Chondrocyte (in vitro differentiated cells): ENCODE measurements at regions not wholly inside any gene's neighbourhood (a gene's known extent, or its start where the extent isn't known, plus 50 kb on each side); places are given as distances from the start of the nearest gene placed in this dataset.

Source experiments
- DNase-seq: peaks from one replicate; pipeline ENCODE4 v3.0.0; 2021; ENCODE audit warnings: mixed read lengths, low spot score
- H3K27ac Mint-ChIP-seq: one replicate; pipeline ENCODE4 v1.8.0; 2021; ENCODE audit warnings: mild to moderate bottlenecking, moderate library complexity, mixed read lengths; ENCODE audit not compliant: unreplicated experiment
- H3K27me3 Mint-ChIP-seq: 2 replicates; pipeline ENCODE4 v1.8.0; 2021; ENCODE audit warnings: low read depth, mixed read lengths
- H3K36me3 Mint-ChIP-seq: 2 replicates; pipeline ENCODE4 v1.8.0; 2021; ENCODE audit warnings: low read depth, mixed read lengths
- H3K4me1 Mint-ChIP-seq: 2 replicates; pipeline ENCODE4 v1.8.0; 2021; ENCODE audit warnings: low read depth, mild to moderate bottlenecking, mixed read lengths
- H3K4me3 Mint-ChIP-seq: one replicate; pipeline ENCODE4 v1.8.0; 2021; ENCODE audit warnings: mild to moderate bottlenecking, moderate library complexity, mixed read lengths; ENCODE audit not compliant: unreplicated experiment
- H3K9me3 Mint-ChIP-seq: 2 replicates; pipeline ENCODE4 v1.8.0; 2021; ENCODE audit warnings: low read depth, mixed read lengths
- CTCF ChIP-seq: fragments of 200-600 bp; sonication (generic); IDR thresholded peaks from 2 replicates; pipeline ENCODE4 v1.5.0; 2021; ENCODE audit warnings: antibody characterized with exemption, mild to moderate bottlenecking, moderate library complexity

- H3K36me3 Mint-ChIP-seq, result no peaks in the 10 kb centered on the region
- H3K27me3 Mint-ChIP-seq, result no peaks in the 10 kb centered on the region
- DNase-seq, result no peak
- H3K9me3 Mint-ChIP-seq, result peaks cover 3% of the 10 kb centered on the region
- TF ChIP-seq CTCF, result no peak
- no peak overlapping the region for H3K4me3 Mint-ChIP-seq
- H3K4me1 Mint-ChIP-seq, result peaks cover 43% of the 10 kb centered on the region
- peak overlapping the region; percentile 8 for H3K27ac Mint-ChIP-seq
Measured at GRCh38 chr7:46454816-46455215, 533.7 kb upstream of the IGFBP3 start.

- no peak for TF ChIP-seq CTCF
- H3K9me3 Mint-ChIP-seq, result peaks cover 3% of the 10 kb centered on the region
- DNase-seq, result no peak
- no peak overlapping the region for H3K4me3 Mint-ChIP-seq
- no peaks in the 10 kb centered on the region for H3K27me3 Mint-ChIP-seq
- no peaks in the 10 kb centered on the region for H3K36me3 Mint-ChIP-seq
- peaks cover 30% of the 10 kb centered on the region for H3K4me1 Mint-ChIP-seq
- H3K27ac Mint-ChIP-seq, result no peak overlapping the region
Measured at GRCh38 chr7:46452561-46453135, 531.6 kb upstream of the IGFBP3 start.

- Mint-ChIP-seq H3K9me3 (no peaks in the 10 kb centered on the region), H3K27ac (no peak overlapping the region), H3K4me1 (peaks cover 22% of the 10 kb centered on the region), H3K27me3 (no peaks in the 10 kb centered on the region), H3K36me3 (no peaks in the 10 kb centered on the region), H3K4me3 (no peak overlapping the region)
- DNase-seq, result no peak
- TF ChIP-seq CTCF, result no peak
Measured at GRCh38 chr7:46451846-46452245, 530.8 kb upstream of the IGFBP3 start.

GRCh38 chr7:46450886-46451285, 529.8 kb upstream of the IGFBP3 start:
- Mint-ChIP-seq H3K36me3 (no peaks in the 10 kb centered on the region), H3K4me1 (peaks cover 16% of the 10 kb centered on the region), H3K4me3 (no peak overlapping the region), H3K27ac (no peak overlapping the region), H3K9me3 (no peaks in the 10 kb centered on the region), H3K27me3 (no peaks in the 10 kb centered on the region)
- DNase-seq, result no peak
- no peak for TF ChIP-seq CTCF

- Mint-ChIP-seq H3K27ac (no peak overlapping the region), H3K4me3 (no peak overlapping the region), H3K27me3 (no peaks in the 10 kb centered on the region), H3K4me1 (peaks cover 12% of the 10 kb centered on the region), H3K36me3 (no peaks in the 10 kb centered on the region), H3K9me3 (no peaks in the 10 kb centered on the region)
- no peak for DNase-seq
- TF ChIP-seq CTCF, result no peak
Measured at GRCh38 chr7:46450425-46450824, 529.4 kb upstream of the IGFBP3 start.
